Neural cell (in vitro differentiated cells): ENCODE measurements at regions not wholly inside any gene's neighbourhood (a gene's known extent, or its start where the extent isn't known, plus 50 kb on each side); places are given as distances from the start of the nearest gene placed in this dataset.

Experiments
- H2AFZ ChIP-seq: fragments of 200-600, 300-800 bp; sonication (generic), shearing (Covaris generic); 2 replicates; pipeline ENCODE4 v1.6.0; 2014; ENCODE audit warnings: low read depth, mild to moderate bottlenecking, antibody characterized with exemption, low read length, moderate library complexity
- H3F3A ChIP-seq: fragments of 200-600 bp; shearing (Covaris generic); 2 replicates; pipeline ENCODE4 v1.6.1; 2016; ENCODE audit warnings: mild to moderate bottlenecking, moderate library complexity, mixed read lengths, antibody characterized with exemption, low read length; ENCODE audit not compliant: insufficient read depth, poor library complexity, severe bottlenecking
- H3K27ac ChIP-seq: fragments of 200-600, 300-800 bp; sonication (generic), shearing (Covaris generic); 2 replicates; pipeline ENCODE4 v1.5.1; 2014; ENCODE audit warnings: mild to moderate bottlenecking, low read length, moderate library complexity
- H3K27me3 ChIP-seq: fragments of 300-800, 200-600 bp; sonication (generic), shearing (Covaris generic); 2 replicates; pipeline ENCODE4 v1.6.0; 2014; ENCODE audit warnings: mild to moderate bottlenecking, low read depth, low read length, moderate library complexity; ENCODE audit not compliant: insufficient read depth
- H3K36me3 ChIP-seq: fragments of 300-800, 200-600 bp; sonication (generic), shearing (Covaris generic); 2 replicates; pipeline ENCODE4 v1.5.1; 2014; ENCODE audit warnings: mild to moderate bottlenecking, antibody characterized with exemption, low read length, moderate library complexity; ENCODE audit not compliant: insufficient read depth
- H3K4me2 ChIP-seq: fragments of 300-800, 200-600 bp; sonication (generic), shearing (Covaris generic); 2 replicates; pipeline ENCODE4 v1.6.0; 2014; ENCODE audit warnings: mild to moderate bottlenecking, low read length
- H3K4me3 ChIP-seq: fragments of 300-800, 200-600 bp; sonication (generic), shearing (Covaris generic); 2 replicates; pipeline ENCODE4 v1.5.1; 2014; ENCODE audit warnings: mild to moderate bottlenecking, low read length, moderate library complexity
- H3K79me2 ChIP-seq: fragments of 200-600 bp; shearing (Covaris generic); replicated peaks from 2 replicates; pipeline ENCODE4 v1.6.0; 2014; ENCODE audit warnings: mild to moderate bottlenecking, low read length, moderate library complexity; ENCODE audit not compliant: insufficient read depth
- H3K9ac ChIP-seq: fragments of 300-800, 200-600 bp; sonication (generic), shearing (Covaris generic); 2 replicates; pipeline ENCODE4 v1.6.1; 2016; ENCODE audit warnings: mild to moderate bottlenecking, low read length, mixed read lengths
- H3K9me2 ChIP-seq: fragments of 200-600 bp; shearing (Covaris generic); 2 replicates; pipeline ENCODE4 v1.6.1; 2016; ENCODE audit warnings: mild to moderate bottlenecking, low read length, mixed read lengths; ENCODE audit not compliant: insufficient read depth
- H3K9me3 ChIP-seq: fragments of 200-600, 300-800 bp; sonication (generic), shearing (Covaris generic); 2 replicates; pipeline ENCODE4 v1.6.1; 2016; ENCODE audit warnings: mild to moderate bottlenecking, mixed run types, low read length, moderate library complexity, mixed read lengths
- H4K20me1 ChIP-seq: fragments of 200-600 bp; shearing (Covaris generic); 2 replicates; pipeline ENCODE4 v1.6.1; 2016; ENCODE audit warnings: mild to moderate bottlenecking, mixed run types; ENCODE audit not compliant: insufficient read depth
- CTCF ChIP-seq: fragments of 450-650 bp; IDR thresholded peaks from 2 replicates; pipeline ENCODE4 v1.5.1; 2014; ENCODE audit warnings: antibody characterized with exemption, mild to moderate bottlenecking, moderate library complexity; ENCODE audit not compliant: poor library complexity, severe bottlenecking
- EP300 ChIP-seq: fragments of 450-650 bp; conservative IDR thresholded peaks from 2 replicates; pipeline ENCODE4 v1.6.1; 2014; ENCODE audit warnings: antibody characterized with exemption, mild to moderate bottlenecking, moderate library complexity; ENCODE audit not compliant: poor library complexity, severe bottlenecking
- EZH2 ChIP-seq: fragments of 200-600, 300-800 bp; shearing (Covaris generic), sonication (generic); IDR thresholded peaks from 2 replicates; pipeline ENCODE4 v1.6.1; 2014; ENCODE audit warnings: antibody characterized with exemption, low read length, borderline replicate concordance, mild to moderate bottlenecking; ENCODE audit not compliant: insufficient read depth, poor library complexity, severe bottlenecking
- MXI1 ChIP-seq: fragments of 450-650 bp; conservative IDR thresholded peaks from 2 replicates; pipeline ENCODE4 v1.6.1; 2014; ENCODE audit warnings: antibody characterized with exemption, mild to moderate bottlenecking; ENCODE audit not compliant: poor library complexity, severe bottlenecking
- POLR2AphosphoS5 ChIP-seq: IDR thresholded peaks from 2 replicates; pipeline ENCODE4 v1.6.1; 2012
- RAD21 ChIP-seq: fragments of 450-650 bp; conservative IDR thresholded peaks from 2 replicates; pipeline ENCODE4 v1.6.1; 2014; ENCODE audit warnings: antibody characterized with exemption, mild to moderate bottlenecking, moderate library complexity
- REST ChIP-seq: IDR thresholded peaks from 2 replicates; pipeline ENCODE4 v1.6.1; 2012; ENCODE audit warnings: borderline replicate concordance
- SMC3 ChIP-seq: fragments of 450-650 bp; conservative IDR thresholded peaks from 2 replicates; pipeline ENCODE4 v1.6.1; 2014; ENCODE audit warnings: antibody characterized with exemption, mild to moderate bottlenecking, moderate library complexity; ENCODE audit not compliant: poor library complexity
- TAF1 ChIP-seq: IDR thresholded peaks from 2 replicates; pipeline ENCODE4 v1.6.1; 2012; ENCODE audit warnings: low read depth

- Histone ChIP-seq H3K36me3 (no peaks in the 10 kb centered on the region), H3K4me2 (no peak overlapping the region), H3K79me2 (no peaks in the 10 kb centered on the region), H2AFZ (no peak overlapping the region), H3K27me3 (no peaks in the 10 kb centered on the region), H3K9ac (no peak overlapping the region), H3K9me2 (no peaks in the 10 kb centered on the region), H3F3A (no peaks in the 10 kb centered on the region), H3K9me3 (no peaks in the 10 kb centered on the region), H3K27ac (no peak overlapping the region), H4K20me1 (no peaks in the 10 kb centered on the region), H3K4me3 (no peak overlapping the region)
- TF ChIP-seq EZH2, result no peak
- no peak for TF ChIP-seq EP300
- TF ChIP-seq MXI1, result no peak
- TF ChIP-seq POLR2AphosphoS5, result no peak
- TF ChIP-seq TAF1, result no peak
- TF ChIP-seq RAD21, result no peak
- TF ChIP-seq SMC3, result no peak
- TF ChIP-seq CTCF, result no peak
- no peak for TF ChIP-seq REST
Observed at GRCh38 chr12:30364822-30365221, 330.8 kb downstream of the IPO8 start.

GRCh38 chr12:30361145-30361544 lies 334.5 kb downstream of the IPO8 start:
- Histone ChIP-seq H3K79me2 (no peaks in the 10 kb centered on the region), H3K9me2 (no peaks in the 10 kb centered on the region), H3K4me3 (no peak overlapping the region), H3K9ac (no peak overlapping the region), H3K36me3 (no peaks in the 10 kb centered on the region), H3F3A (no peaks in the 10 kb centered on the region), H4K20me1 (no peaks in the 10 kb centered on the region), H3K9me3 (no peaks in the 10 kb centered on the region), H3K27me3 (no peaks in the 10 kb centered on the region), H3K4me2 (no peak overlapping the region), H2AFZ (no peak overlapping the region), H3K27ac (no peak overlapping the region)
- TF ChIP-seq TAF1, result no peak
- TF ChIP-seq EZH2, result no peak
- no peak for TF ChIP-seq CTCF
- no peak for TF ChIP-seq MXI1
- no peak for TF ChIP-seq EP300
- TF ChIP-seq REST, result no peak
- no peak for TF ChIP-seq RAD21
- TF ChIP-seq POLR2AphosphoS5, result no peak
